NT2/D1 (cell line): ENCODE measurements at regions not wholly inside any gene's neighbourhood (a gene's known extent, or its start where the extent isn't known, plus 50 kb on each side); places are given as distances from the start of the nearest gene placed in this dataset.

ENCODE experiments used
- SUZ12 ChIP-seq: IDR thresholded peaks from 2 replicates; pipeline ENCODE4 v1.6.1; 2011; ENCODE audit not compliant: insufficient read length, insufficient read depth; ENCODE audit errors: extremely low read depth
- YY1 ChIP-seq: IDR thresholded peaks from 2 replicates; pipeline ENCODE4 v1.6.1; 2011; ENCODE audit not compliant: insufficient read length, insufficient read depth
- ZNF274 ChIP-seq: IDR thresholded peaks from 2 replicates; pipeline ENCODE4 v1.6.1; 2011; ENCODE audit warnings: mild to moderate bottlenecking, low read depth, low read length

DNA sequence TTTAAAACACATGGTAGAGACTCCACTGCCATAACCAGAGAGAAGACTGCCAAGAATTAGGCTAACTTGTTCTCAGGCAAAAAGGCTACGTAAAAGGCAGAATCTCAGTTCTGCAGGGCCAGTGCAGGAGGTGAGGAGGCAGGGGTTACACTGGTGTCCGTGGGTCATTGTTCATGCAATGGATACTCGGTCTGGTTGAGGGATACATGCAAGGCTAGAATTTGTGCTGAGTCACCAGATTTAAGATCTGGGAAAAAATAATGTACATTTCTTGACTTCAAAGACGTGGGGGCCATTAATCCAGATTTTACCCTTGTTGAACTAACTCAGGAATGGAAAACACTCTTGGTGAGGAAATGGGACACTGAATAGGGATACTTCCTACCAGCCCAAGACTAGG is 52.3 kb upstream of the DPH5 start:
- no peak for TF ChIP-seq YY1
- no peak for TF ChIP-seq ZNF274
- TF ChIP-seq SUZ12: no peak
